Panc1 (cell line): ENCODE measurements at regions not wholly inside any gene's neighbourhood (a gene's known extent, or its start where the extent isn't known, plus 50 kb on each side); places are given as distances from the start of the nearest gene placed in this dataset.

Experiments
- ATAC-seq: fragments of 200-7000 bp; cut with Tn5 transposase; 2 replicates; pipeline ENCODE4 v1.9.1; 2020; ENCODE audit warnings: mild to moderate bottlenecking, moderate library complexity
- BruUV-seq: library from RNA; stranded (reverse); fragments of 400-500 nt; replicated peaks from 2 replicates; lab custom pipeline; 2021; lab: Mats Ljungman, UMichigan
- CTCF ChIA-PET: fragments of 300-600 bp; sonication (Branson Sonifier 250); formaldehyde crosslinking; loops from one replicate; lab custom pipeline; 2022; ENCODE audit warnings: antibody characterized with exemption; lab: Charles Lee
- POLR2A ChIA-PET: fragments of 300-600 bp; sonication (Branson Sonifier 250); formaldehyde crosslinking; loops from one replicate; lab custom pipeline; 2022; ENCODE audit warnings: antibody characterized with exemption; lab: Charles Lee
- DNase-seq: peaks from one replicate; pipeline ENCODE4 v3.0.0-alpha.2; 2010; ENCODE audit warnings: low read depth, low spot score
- H3K27ac ChIP-seq: 2 replicates; pipeline ENCODE4 v1.5.1; 2011; ENCODE audit warnings: mild to moderate bottlenecking, low read length, inconsistent platforms
- H3K27me3 ChIP-seq: fragments of 200-500 bp; sonication (Bioruptor generic); 2 replicates; pipeline ENCODE4 v1.6.0; 2014; ENCODE audit warnings: low read length, inconsistent platforms; ENCODE audit not compliant: control insufficient read depth, insufficient read depth
- H3K36me3 ChIP-seq: fragments of 200-500 bp; sonication (Bioruptor generic); 2 replicates; pipeline ENCODE4 v1.5.1; 2014; ENCODE audit warnings: inconsistent platforms, mild to moderate bottlenecking, low read length, moderate library complexity; ENCODE audit not compliant: control insufficient read depth, insufficient read depth
- H3K4me1 ChIP-seq: 2 replicates; pipeline ENCODE4 v1.5.1; 2011; ENCODE audit warnings: inconsistent platforms, mild to moderate bottlenecking, low read length, moderate library complexity; ENCODE audit not compliant: control insufficient read depth, insufficient read depth
- H3K4me3 ChIP-seq, 2 experiments: 2 replicates each; pipeline ENCODE4 v1.5.1; 2011 to 2012; ENCODE audit warnings: low read depth in 2 of 2, low read length in 2 of 2, mild to moderate bottlenecking in 2 of 2, inconsistent platforms in 1 of 2, moderate library complexity in 1 of 2
- H3K9me3 ChIP-seq: fragments of 200-500 bp; sonication (Bioruptor generic); 2 replicates; pipeline ENCODE4 v1.5.1; 2014; ENCODE audit warnings: low read depth, mild to moderate bottlenecking, inconsistent platforms, low read length, moderate library complexity; ENCODE audit not compliant: control insufficient read depth, insufficient read depth
- CTCF ChIP-seq: fragments of 450-650 bp; IDR thresholded peaks from 2 replicates; pipeline ENCODE4 v1.5.1; 2017; ENCODE audit warnings: mild to moderate bottlenecking
- POLR2AphosphoS5 ChIP-seq: IDR thresholded peaks from 2 replicates; pipeline ENCODE4 v1.6.1; 2012; ENCODE audit warnings: mild to moderate bottlenecking, low read depth, low read length, moderate library complexity
- REST ChIP-seq, 2 experiments: IDR thresholded peaks; 2 replicates each; pipeline ENCODE4 v1.6.1; 2011 to 2012; ENCODE audit warnings: low read depth in 2 of 2, control low read depth in 1 of 2, low read length in 1 of 2, mild to moderate bottlenecking in 1 of 2, moderate library complexity in 1 of 2; ENCODE audit not compliant: insufficient read depth in 1 of 2
- SIN3A ChIP-seq: IDR thresholded peaks from 2 replicates; pipeline ENCODE4 v1.6.1; 2012; ENCODE audit warnings: low read depth, mild to moderate bottlenecking, low read length, moderate library complexity, borderline replicate concordance; ENCODE audit not compliant: insufficient read depth
- TCF7L2 ChIP-seq: IDR thresholded peaks from 2 replicates; pipeline ENCODE4 v1.6.1; 2011; ENCODE audit warnings: mild to moderate bottlenecking, low read depth, low read length, inconsistent platforms
- in situ Hi-C: cut with HindIII; loops from 2 replicates; pipeline ENCODE4 v1.10.0; 2016; ENCODE audit warnings: low sequenced_read_pairs, low pct_unique_long_range_greater_than_20kb
- intact Hi-C: fragments of 100-400 bp; cut with micrococcal nuclease; formaldehyde crosslinking; loops from one replicate; pipeline ENCODE4 v1.10.0; 2022; ENCODE audit not compliant: unreplicated experiment

GRCh38 chr5:4758996-4759395 lies 381.1 kb upstream of the ADAMTS16 start:
- no peaks in the 10 kb centered on the region for H3K4me1 ChIP-seq
- ChIA-PET CTCF (no interaction called here), POLR2A (no interaction called here)
- no peaks in the 10 kb centered on the region for H3K27me3 ChIP-seq
- no peak overlapping the region for H3K27ac ChIP-seq
- H3K4me3 ChIP-seq, result no peak overlapping the region
- in situ Hi-C loops (no loop called here), intact Hi-C loops (no loop called here)
- no TSS peak for BruUV-seq
- no peak for TF ChIP-seq REST (IDR thresholded peaks at IDR 0.05; ENCODE audit: insufficient read depth in 1 of 2, low read depth in 2 of 2, low read length in 1 of 2)
- no peak for TF ChIP-seq POLR2AphosphoS5
- no peak for TF ChIP-seq TCF7L2
- TF ChIP-seq CTCF, result no peak
- TF ChIP-seq SIN3A, result no peak
- no peaks in the 10 kb centered on the region for H3K9me3 ChIP-seq
- no peak for ATAC-seq
- H3K36me3 ChIP-seq, result no peaks in the 10 kb centered on the region
- DNase-seq, result no peak

GRCh38 chr5:4762316-4762715 lies 377.8 kb upstream of the ADAMTS16 start:
- DNase-seq (no peak), ATAC-seq (no peak)
- Histone ChIP-seq H3K9me3 (no peaks in the 10 kb centered on the region), H3K36me3 (no peaks in the 10 kb centered on the region), H3K4me3 (no peak overlapping the region), H3K27ac (no peak overlapping the region), H3K4me1 (no peaks in the 10 kb centered on the region), H3K27me3 (no peaks in the 10 kb centered on the region)
- CTCF ChIA-PET, result no interaction called here
- intact Hi-C loops (no loop called here), in situ Hi-C loops (no loop called here)
- TF ChIP-seq POLR2AphosphoS5 (no peak), CTCF (no peak)
- POLR2A ChIA-PET, result no interaction called here
- BruUV-seq, result no TSS peak

- DNase-seq, result no peak
- Histone ChIP-seq H3K4me3 (no peak overlapping the region), H3K4me1 (no peaks in the 10 kb centered on the region), H3K36me3 (no peaks in the 10 kb centered on the region), H3K9me3 (no peaks in the 10 kb centered on the region), H3K27ac (no peak overlapping the region), H3K27me3 (no peaks in the 10 kb centered on the region)
- ChIA-PET CTCF (no interaction called here), POLR2A (no interaction called here)
- in situ Hi-C loops, result no loop called here
- no peak for ATAC-seq
- BruUV-seq, result no TSS peak
- intact Hi-C loops, result no loop called here
- TF ChIP-seq CTCF (no peak), REST (IDR thresholded peaks at IDR 0.05; ENCODE audit: insufficient read depth in 1 of 2, low read depth in 2 of 2, low read length in 1 of 2) (no peak), TCF7L2 (no peak), SIN3A (no peak), POLR2AphosphoS5 (no peak)
Observed at GRCh38 chr5:4765411-4765810, 374.7 kb upstream of the ADAMTS16 start.
